ENCODE measurements at regions not wholly inside any gene's neighbourhood (a gene's known extent, or its start where the extent isn't known, plus 50 kb on each side); places are given as distances from the start of the nearest gene placed in this dataset.
A peak's percentile ranks its signal among the peaks of the same experiment; 100 is the strongest.
"Not testable (repeated sequence)": the region's sequence is repeated elsewhere in the genome, so short reads cannot be mapped to it uniquely, and the experiment has no call there.

DNA sequence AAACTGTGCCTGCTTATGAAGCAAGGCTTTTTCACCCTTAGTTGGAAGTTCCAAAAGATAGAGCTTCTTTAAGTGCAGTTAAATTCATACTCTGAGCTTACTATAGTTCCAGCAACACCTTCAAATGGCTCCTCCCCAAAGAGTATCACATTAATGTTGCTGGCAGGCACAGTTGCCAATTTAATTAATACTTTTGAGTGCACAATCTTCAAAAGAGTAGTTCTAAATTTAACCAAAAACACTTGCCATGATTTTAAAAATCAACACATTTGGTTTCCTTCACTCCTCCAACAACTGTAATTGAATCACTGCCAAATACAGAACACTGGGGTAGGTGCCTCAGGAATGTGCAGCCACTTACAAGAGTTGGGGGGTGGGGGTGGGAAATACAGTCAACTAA, 150.6 kb upstream of the UBE2E3 start:
- no peak for DNase-seq (ENCODE audit: low read depth)

DNA sequence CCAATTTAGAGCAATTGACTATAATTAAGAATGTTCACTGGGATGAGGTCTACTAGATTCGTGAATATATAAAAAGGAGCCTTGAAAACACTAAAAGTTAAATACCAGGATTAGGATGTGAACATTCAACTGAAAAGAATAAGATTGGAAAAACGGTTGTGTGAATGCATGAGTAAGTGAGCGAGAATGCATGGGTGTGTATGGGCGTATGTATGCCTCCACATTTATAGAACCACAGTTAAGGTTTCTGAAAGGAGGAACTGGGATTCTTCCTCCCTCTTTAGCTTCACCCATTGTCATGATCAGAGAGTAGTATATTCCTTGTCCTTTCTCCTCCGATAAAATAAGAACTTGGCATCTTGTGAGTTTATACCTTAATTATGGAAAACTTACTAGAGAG, 151.1 kb upstream of the UBE2E3 start:
- peak; percentile 19 for DNase-seq (ENCODE audit: low read depth)

DNA sequence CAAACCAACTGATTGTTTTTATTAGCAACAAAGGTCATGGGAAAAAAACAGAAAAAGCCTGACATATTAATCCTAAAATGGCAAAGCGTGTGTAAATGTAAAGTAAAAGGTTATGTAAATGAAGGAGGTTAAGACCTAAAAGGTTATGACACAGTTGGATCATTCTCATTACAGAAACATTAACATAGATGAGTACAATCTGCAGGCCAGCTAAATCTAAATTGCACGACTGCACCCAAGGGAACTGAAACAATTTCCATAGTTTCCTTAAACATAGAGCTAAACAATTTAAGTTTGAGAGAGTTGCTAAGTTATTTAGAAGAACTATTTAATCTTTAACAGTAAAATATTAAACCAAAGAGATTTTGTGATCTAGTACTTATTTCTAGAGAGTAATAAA, 151.6 kb upstream of the UBE2E3 start:
- DNase-seq (ENCODE audit: low read depth), result no peak

DNA sequence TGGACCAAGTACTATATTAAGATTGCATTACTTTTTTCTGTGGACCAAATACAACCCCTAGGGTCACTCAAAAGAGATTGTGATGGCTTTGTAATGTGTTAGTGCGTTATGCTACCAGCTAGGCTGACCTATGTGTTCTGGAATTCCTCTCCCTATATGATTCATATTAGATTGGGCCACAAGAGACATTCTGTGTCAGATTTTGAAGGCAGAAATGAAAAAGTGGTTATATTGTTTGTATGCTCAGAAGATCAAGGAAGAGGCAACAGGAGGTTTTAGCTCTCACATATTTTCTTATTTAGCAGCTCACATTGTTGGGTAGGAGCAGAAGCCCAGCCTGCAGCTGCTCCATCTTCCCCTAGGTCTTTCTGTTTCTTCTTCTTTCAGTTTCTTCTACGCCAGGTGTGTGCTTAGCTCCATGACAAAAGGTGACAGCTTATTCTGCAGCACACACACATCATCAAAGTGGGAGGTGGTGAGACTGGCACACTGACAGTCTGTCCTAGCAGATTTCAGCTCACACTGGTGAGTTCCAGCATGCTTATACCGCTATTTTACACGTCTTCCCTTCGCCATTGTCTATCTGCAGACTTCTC, 156.8 kb upstream of the UBE2E3 start:
- peak; percentile 63 for DNase-seq (ENCODE audit: low read depth)

- DNase-seq (ENCODE audit: low read depth), result peak; percentile 4
Observed at GRCh38 chr2:180819106-180819505, 161.3 kb upstream of the UBE2E3 start.

DNA sequence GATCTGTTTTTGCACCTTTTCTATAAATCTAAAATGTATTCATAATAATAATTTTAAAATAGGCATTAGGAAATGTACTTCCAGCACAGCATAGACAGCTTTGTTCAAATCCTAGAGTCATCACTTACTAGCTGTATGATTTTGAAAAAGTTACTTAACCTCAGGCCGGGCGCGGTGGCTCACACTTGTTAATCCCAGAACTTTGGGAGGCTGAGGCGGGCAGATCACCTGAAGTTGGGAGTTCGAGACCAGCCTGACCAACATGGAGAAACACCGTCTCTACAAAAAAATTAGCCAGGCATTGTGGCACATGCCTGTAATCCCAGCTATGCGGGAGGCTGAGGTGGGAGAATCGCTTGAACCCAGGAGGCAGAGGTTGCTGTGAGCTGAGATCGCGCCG, 161.7 kb upstream of the UBE2E3 start:
- DNase-seq (ENCODE audit: low read depth), result not testable (repeated sequence)

- DNase-seq (ENCODE audit: low read depth), result no peak
Observed at GRCh38 chr2:180799141-180799540, 181.3 kb upstream of the UBE2E3 start.

DNA sequence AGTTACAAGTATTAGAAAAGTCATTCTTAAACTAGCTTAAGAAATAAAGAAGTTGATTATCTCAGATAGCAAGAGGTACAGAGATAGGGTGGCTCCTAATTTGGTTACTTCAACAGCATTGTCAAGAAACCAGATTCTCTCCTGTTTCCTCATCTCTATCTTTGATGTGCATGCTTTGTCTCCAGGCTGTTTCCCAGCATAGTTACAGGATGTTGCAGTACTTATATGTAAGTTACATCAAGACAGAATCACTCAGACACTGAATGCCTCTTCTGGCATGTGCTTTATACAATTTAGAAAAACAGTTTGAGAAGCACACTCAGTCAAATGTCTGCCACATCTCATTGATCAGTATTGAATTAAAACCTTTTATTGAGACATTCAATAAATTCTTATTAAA, 189.5 kb upstream of the UBE2E3 start:
- DNase-seq (ENCODE audit: low read depth), result peak; percentile 21

- peak; percentile 36 for DNase-seq (ENCODE audit: low read depth)
Observed at GRCh38 chr2:180787330-180787729, 193.1 kb upstream of the UBE2E3 start.

- DNase-seq (ENCODE audit: low read depth), result peak; percentile 22
Observed at GRCh38 chr2:180781276-180781675, 199.1 kb upstream of the UBE2E3 start.

- no peak for DNase-seq (ENCODE audit: low read depth)
Observed at GRCh38 chr2:180778291-180778690, 202.1 kb upstream of the UBE2E3 start.

- DNase-seq (ENCODE audit: low read depth), result peak; percentile 63
Observed at GRCh38 chr2:180776921-180777320, 203.5 kb upstream of the UBE2E3 start.

DNA sequence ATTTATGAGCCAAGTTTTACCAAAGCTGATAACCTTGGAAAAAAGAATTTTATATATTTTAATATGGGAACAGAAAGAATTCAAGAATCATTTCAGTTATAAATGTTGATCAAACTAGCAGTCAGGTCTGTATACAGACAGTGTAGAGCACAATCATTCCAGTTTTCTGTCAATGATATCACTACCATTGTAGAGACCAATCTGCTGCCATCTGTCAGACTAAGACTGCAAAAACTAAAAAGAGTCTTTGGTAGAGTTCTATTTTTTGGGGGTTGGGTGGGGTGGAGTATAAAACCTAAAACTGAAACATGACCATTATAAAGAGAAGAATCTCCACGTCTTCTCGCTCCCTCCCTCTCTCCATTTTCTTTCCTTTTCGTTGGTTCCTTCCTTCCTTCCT, 204.7 kb upstream of the UBE2E3 start:
- no peak for DNase-seq (ENCODE audit: low read depth)

GRCh38 chr2:180765316-180765715, 215.1 kb upstream of the UBE2E3 start:
- not testable (repeated sequence) for DNase-seq (ENCODE audit: low read depth)

GRCh38 chr2:180763263-180763989, 217.0 kb upstream of the UBE2E3 start:
- DNase-seq (ENCODE audit: low read depth), result no peak

DNA sequence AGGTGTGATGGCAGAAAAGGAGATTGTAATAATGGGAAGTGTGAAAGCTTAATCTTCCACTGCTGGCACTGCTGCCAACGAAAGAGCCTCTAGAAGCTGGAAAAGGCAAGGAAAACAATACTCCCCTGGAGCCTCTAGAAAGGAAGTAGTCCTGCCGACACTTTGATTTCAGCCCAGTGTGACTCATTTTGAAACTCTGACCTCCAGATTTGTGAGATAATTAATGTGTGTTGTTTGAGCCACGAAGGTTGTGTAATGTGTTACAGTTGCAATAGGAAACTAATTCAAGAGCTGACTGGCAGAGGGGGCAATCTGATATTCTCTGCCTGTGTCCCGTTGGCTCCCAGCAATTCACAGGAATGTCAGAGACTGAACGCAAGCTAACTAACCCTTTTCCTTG, 219.2 kb upstream of the UBE2E3 start:
- peak; percentile 72 for DNase-seq (ENCODE audit: low read depth)

- no peak for DNase-seq (ENCODE audit: low read depth)
Observed at GRCh38 chr2:180759631-180760030, 220.8 kb upstream of the UBE2E3 start.

DNA sequence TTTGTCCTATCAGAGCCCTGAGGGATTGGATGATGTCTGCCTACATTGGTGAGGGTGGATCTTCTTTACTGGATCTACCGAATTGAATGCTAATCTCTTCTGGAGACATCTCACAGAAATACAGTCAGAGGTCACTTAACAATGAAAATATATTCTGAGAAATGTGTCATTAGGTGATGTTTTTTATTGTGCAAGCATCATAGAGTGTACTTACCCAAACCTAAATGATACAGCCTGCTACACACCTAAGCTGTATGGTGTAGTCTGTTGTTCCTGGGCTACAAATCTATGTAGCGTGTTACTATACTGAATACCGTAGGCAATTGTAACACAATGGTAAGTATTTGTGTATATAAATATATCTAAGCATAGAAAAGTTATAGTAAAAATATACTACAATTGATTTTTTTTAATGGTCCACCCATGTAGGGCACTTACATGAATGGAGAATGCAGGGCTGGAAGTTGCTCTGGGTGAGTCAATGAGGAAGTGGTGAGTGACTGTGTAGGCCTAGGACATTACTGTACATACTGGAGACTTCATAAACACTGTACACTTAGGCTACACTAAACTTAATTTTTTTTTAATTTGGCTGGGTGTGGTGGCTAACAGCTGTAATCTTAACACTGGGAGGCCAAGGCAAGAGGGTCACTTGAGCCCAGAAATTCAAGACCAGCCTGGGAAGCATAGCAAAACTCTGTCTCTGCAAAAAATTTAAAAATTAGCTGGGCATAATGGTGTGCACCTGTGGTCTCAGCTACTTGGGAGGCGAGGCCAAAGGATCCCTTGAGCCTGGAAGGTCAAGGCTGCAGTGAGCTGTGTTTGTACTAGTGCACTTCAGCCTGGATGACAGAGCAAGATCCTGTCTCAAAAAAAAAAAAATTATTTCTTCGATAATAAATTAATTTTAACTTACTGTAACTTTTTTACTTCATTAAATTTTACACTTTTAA, 226.3 kb upstream of the UBE2E3 start:
- DNase-seq (ENCODE audit: low read depth), result peak; percentile 59

GRCh38 chr2:180751306-180751920, 229.0 kb upstream of the UBE2E3 start:
- DNase-seq (ENCODE audit: low read depth), result no peak

DNA sequence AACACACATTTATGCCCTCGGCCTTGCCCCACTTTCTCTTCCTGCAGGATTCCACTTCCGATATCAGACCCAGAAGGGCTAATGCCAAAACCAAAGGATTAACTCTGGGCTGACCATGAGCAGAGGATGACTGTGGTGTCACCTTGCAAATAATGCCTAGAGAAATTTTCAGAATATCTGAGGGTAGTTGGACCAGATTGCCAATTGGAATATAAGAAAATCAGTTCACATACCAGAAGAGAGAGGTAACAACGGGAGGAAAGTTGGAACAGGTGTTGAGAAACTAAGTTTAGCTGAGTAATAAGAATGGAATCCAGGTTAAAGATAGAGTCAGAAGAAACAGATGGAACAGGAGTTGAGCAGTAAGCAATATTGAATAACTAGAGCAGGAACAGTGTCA, 232.7 kb upstream of the UBE2E3 start:
- DNase-seq (ENCODE audit: low read depth), result no peak

GRCh38 chr2:180743401-180743800, 237.0 kb upstream of the UBE2E3 start:
- DNase-seq (ENCODE audit: low read depth), result no peak

DNA sequence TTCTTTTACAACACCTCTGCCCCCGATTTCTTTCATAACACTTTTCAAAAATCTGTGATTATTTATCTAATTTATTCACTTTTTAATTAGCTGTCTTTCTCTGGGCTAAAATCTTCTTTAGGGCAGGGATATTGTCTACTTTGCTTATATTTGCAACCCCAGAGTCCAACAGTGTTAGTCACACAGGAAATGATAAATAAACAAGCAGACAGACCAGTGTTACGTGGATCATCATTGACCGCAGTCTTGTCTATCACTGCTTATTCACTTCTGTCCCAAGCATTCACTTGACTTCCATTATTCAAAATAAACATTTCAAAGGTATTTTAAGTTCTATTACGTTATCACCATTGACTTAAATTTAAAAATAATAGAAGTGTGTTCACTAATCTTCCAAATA, 237.6 kb upstream of the UBE2E3 start:
- peak; percentile 23 for DNase-seq (ENCODE audit: low read depth)
